ENCODE measurements at regions not wholly inside any gene's neighbourhood (a gene's known extent, or its start where the extent isn't known, plus 50 kb on each side); places are given as distances from the start of the nearest gene placed in this dataset.
A peak's percentile ranks its signal among the peaks of the same experiment; 100 is the strongest.

GRCh38 chr12:24034160-24034559 lies 84.7 kb upstream of the SOX5 start:
- Histone ChIP-seq H2AFZ (ENCODE audit: low read length) (no peak overlapping the region), H3K4me1 (ENCODE audit: insufficient read depth, low read length) (no peaks in the 10 kb centered on the region), H3K9ac (ENCODE audit: low read length) (no peak overlapping the region), H3K4me3 (ENCODE audit: low read length) (no peak overlapping the region), H3K9me3 (ENCODE audit: low read length) (no peaks in the 10 kb centered on the region), H3K27ac (ENCODE audit: low read length) (no peak overlapping the region), H3K79me2 (ENCODE audit: low read length) (no peaks in the 10 kb centered on the region), H3K27me3 (ENCODE audit: low read length) (no peaks in the 10 kb centered on the region), H4K20me1 (ENCODE audit: low read length) (no peaks in the 10 kb centered on the region), H3K4me2 (ENCODE audit: low read length) (no peak overlapping the region), H3K9me2 (replicated peaks; ENCODE audit: low read length) (no peaks in the 10 kb centered on the region), H3F3A (ENCODE audit: low read length, unreplicated experiment) (no peaks in the 10 kb centered on the region), H3K36me3 (ENCODE audit: low read depth, low read length) (no peaks in the 10 kb centered on the region)
- ChIA-PET POLR2A (ENCODE audit: unreplicated experiment) (no interaction called here), CTCF (no interaction called here)
- intact Hi-C loops (cut with micrococcal nuclease), result no loop called here
- TF ChIP-seq EZH2 (IDR thresholded peaks at IDR 0.05; ENCODE audit: low read length, unreplicated experiment) (no peak), EZH2phosphoT487 (IDR thresholded peaks at IDR 0.05; ENCODE audit: borderline replicate concordance, low read length) (no peak), CTCF (conservative IDR thresholded peaks at IDR 0.05; ENCODE audit: low read depth, low read length) (no peak)
- no TSS peak for BruUV-seq (replicated peaks)
- DNase-seq (no peak), ATAC-seq (no peak)

- Histone ChIP-seq H3K4me3 (ENCODE audit: low read length) (no peak overlapping the region), H3K27ac (ENCODE audit: low read length) (no peak overlapping the region), H3K4me2 (ENCODE audit: low read length) (no peak overlapping the region), H4K20me1 (ENCODE audit: low read length) (no peaks in the 10 kb centered on the region), H3K36me3 (ENCODE audit: low read depth, low read length) (no peaks in the 10 kb centered on the region), H2AFZ (ENCODE audit: low read length) (no peak overlapping the region), H3K9ac (ENCODE audit: low read length) (no peak overlapping the region), H3K9me2 (replicated peaks; ENCODE audit: low read length) (no peaks in the 10 kb centered on the region), H3K27me3 (ENCODE audit: low read length) (no peaks in the 10 kb centered on the region), H3K9me3 (ENCODE audit: low read length) (no peaks in the 10 kb centered on the region), H3K79me2 (ENCODE audit: low read length) (no peaks in the 10 kb centered on the region), H3F3A (ENCODE audit: low read length, unreplicated experiment) (no peaks in the 10 kb centered on the region), H3K4me1 (ENCODE audit: insufficient read depth, low read length) (no peaks in the 10 kb centered on the region)
- POLR2A ChIA-PET (ENCODE audit: unreplicated experiment), result no interaction called here
- no TSS peak for BruUV-seq (replicated peaks)
- DNase-seq (no peak), ATAC-seq (no peak)
- TF ChIP-seq EZH2 (IDR thresholded peaks at IDR 0.05; ENCODE audit: low read length, unreplicated experiment) (no peak), EZH2phosphoT487 (IDR thresholded peaks at IDR 0.05; ENCODE audit: borderline replicate concordance, low read length) (no peak), CTCF (conservative IDR thresholded peaks at IDR 0.05; ENCODE audit: low read depth, low read length) (no peak)
- intact Hi-C loops (cut with micrococcal nuclease), result no loop called here
- CTCF ChIA-PET, result no interaction called here
Observed at GRCh38 chr12:24027352-24027751, 77.9 kb upstream of the SOX5 start.

GRCh38 chr12:24025153-24025798 lies 75.8 kb upstream of the SOX5 start:
- no peaks in the 10 kb centered on the region for H3K27me3 ChIP-seq (ENCODE audit: low read length)
- no peaks in the 10 kb centered on the region for H3K4me1 ChIP-seq (ENCODE audit: insufficient read depth, low read length)
- ChIA-PET CTCF (no interaction called here), POLR2A (ENCODE audit: unreplicated experiment) (no interaction called here)
- no peaks in the 10 kb centered on the region for H3K36me3 ChIP-seq (ENCODE audit: low read depth, low read length)
- H2AFZ ChIP-seq (ENCODE audit: low read length), result no peak overlapping the region
- no peak overlapping the region for H3K27ac ChIP-seq (ENCODE audit: low read length)
- intact Hi-C loops (cut with micrococcal nuclease), result no loop called here
- ATAC-seq (no peak), DNase-seq (peak; percentile 4)
- H3K9me3 ChIP-seq (ENCODE audit: low read length), result no peaks in the 10 kb centered on the region
- no peaks in the 10 kb centered on the region for H3K9me2 ChIP-seq (replicated peaks; ENCODE audit: low read length)
- BruUV-seq (replicated peaks), result no TSS peak
- TF ChIP-seq EZH2 (IDR thresholded peaks at IDR 0.05; ENCODE audit: low read length, unreplicated experiment) (no peak), CTCF (conservative IDR thresholded peaks at IDR 0.05; ENCODE audit: low read depth, low read length) (peak; percentile 38; the same call in 1 of the 2 replicates), EZH2phosphoT487 (IDR thresholded peaks at IDR 0.05; ENCODE audit: borderline replicate concordance, low read length) (no peak)
- H3F3A ChIP-seq (ENCODE audit: low read length, unreplicated experiment), result no peaks in the 10 kb centered on the region
- H3K79me2 ChIP-seq (ENCODE audit: low read length), result no peaks in the 10 kb centered on the region
- no peaks in the 10 kb centered on the region for H4K20me1 ChIP-seq (ENCODE audit: low read length)
- H3K4me3 ChIP-seq (ENCODE audit: low read length), result no peak overlapping the region
- H3K4me2 ChIP-seq (ENCODE audit: low read length), result no peak overlapping the region
- H3K9ac ChIP-seq (ENCODE audit: low read length), result no peak overlapping the region

Data from PC-3 (cell line).